ENCODE measurements at regions not wholly inside any gene's neighbourhood (a gene's known extent, or its start where the extent isn't known, plus 50 kb on each side); places are given as distances from the start of the nearest gene placed in this dataset.

DNA sequence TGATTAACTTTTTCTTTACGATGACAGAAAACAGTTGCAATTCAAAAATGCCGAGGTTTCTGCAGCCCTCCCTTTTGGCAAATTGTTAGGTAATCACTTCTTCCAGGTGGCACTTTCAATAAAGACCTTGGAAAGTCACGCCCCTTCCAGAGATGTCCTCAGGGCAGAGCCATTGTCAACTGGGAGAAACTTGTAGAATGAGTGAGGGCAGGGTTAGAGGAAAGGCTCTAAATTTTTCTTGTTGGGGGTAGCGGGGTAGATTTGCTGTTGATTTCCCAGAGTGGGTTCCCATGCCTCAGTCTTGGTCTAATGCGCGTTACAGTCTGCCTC, 421.1 kb downstream of the FGF9 start:
- Histone ChIP-seq H2BK120ac (ENCODE audit: insufficient read depth, low read length, poor library complexity) (no peak overlapping the region), H3K4ac (ENCODE audit: low read depth, low read length) (no peak overlapping the region), H2AFZ (ENCODE audit: insufficient read depth, low read length, poor library complexity) (no peak overlapping the region), H2AK5ac (ENCODE audit: low read length) (no peak overlapping the region), H4K91ac (ENCODE audit: low read depth, low read length) (no peak overlapping the region), H3K27me3 (ENCODE audit: insufficient read depth, low read length) (no peaks in the 10 kb centered on the region), H3K4me3 (ENCODE audit: low read depth, low read length) (no peak overlapping the region), H4K12ac (ENCODE audit: low read depth, low read length) (no peak overlapping the region), H2BK5ac (ENCODE audit: low read depth, low read length, poor library complexity) (no peak overlapping the region), H3K4me1 (ENCODE audit: control insufficient read depth in 1 of 2, insufficient read depth in 2 of 2, low read length in 2 of 2) (no peaks in the 10 kb centered on the region), H3K23ac (ENCODE audit: low read length) (no peak overlapping the region), H3K79me2 (ENCODE audit: control insufficient read depth, insufficient read depth, low read length, poor library complexity) (no peaks in the 10 kb centered on the region), H3K36me3 (ENCODE audit: control insufficient read depth in 1 of 2, insufficient read depth in 2 of 2, low read length in 2 of 2) (no peaks in the 10 kb centered on the region), H3K4me2 (ENCODE audit: low read length) (no peak overlapping the region), H3K27ac (ENCODE audit: low read depth, low read length) (no peak overlapping the region), H4K8ac (ENCODE audit: low read depth, low read length) (no peak overlapping the region), H2BK12ac (ENCODE audit: low read length) (no peak overlapping the region), H3K14ac (ENCODE audit: low read length) (no peak overlapping the region), H3K9me3 (ENCODE audit: insufficient read depth, low read depth, low read length) (no peaks in the 10 kb centered on the region), H3K9ac (ENCODE audit: low read length) (no peak overlapping the region), H3K79me1 (ENCODE audit: low read length) (no peaks in the 10 kb centered on the region), H3K18ac (ENCODE audit: low read length) (no peak overlapping the region)
- WGBS (ENCODE audit: extremely low coverage, insufficient coverage, insufficient read length) = no CpG with 5 or more reads among the region's 6 CpGs
- peak; percentile 46 to 76 for DNase-seq

DNA sequence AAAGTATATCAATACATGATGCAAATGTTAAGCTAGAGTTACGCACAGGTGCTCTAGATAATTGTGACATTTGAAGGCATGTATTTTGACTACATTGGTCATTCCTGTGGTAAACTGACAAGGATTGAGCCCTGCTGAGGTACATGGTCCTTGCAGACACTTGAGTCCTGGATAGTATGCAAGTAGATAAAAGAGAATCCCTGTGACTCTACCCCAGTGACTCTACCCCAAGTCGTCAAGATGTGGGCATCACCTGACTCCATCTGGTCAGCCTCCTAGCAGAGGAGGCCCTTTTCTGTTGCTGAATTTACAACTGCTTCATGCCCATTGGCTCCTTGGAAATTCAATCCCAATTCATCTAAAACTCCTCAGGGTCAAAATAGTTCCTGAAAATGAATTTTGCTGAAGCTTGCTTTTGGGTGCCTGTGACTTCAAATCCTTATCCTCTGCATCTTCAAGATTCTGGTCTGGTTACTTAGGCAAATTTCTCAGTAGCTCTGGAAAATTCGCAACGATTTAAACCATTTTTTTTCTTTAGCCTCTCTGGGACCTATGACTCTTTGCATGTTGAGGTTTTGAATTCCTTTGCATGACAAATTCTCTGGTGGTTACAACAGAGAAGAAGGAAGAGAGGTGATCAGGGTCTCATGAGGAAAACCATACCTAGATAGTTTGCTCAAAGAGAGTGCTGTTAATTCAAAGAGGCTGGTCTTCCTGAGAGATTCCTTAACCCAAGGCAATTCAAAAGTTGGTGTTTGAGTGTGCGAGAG, 422.1 kb downstream of the FGF9 start:
- Histone ChIP-seq H3K36me3 (ENCODE audit: control insufficient read depth in 1 of 2, insufficient read depth in 2 of 2, low read length in 2 of 2) (no peaks in the 10 kb centered on the region), H3K18ac (ENCODE audit: low read length) (no peak overlapping the region), H3K4me1 (ENCODE audit: control insufficient read depth in 1 of 2, insufficient read depth in 2 of 2, low read length in 2 of 2) (no peaks in the 10 kb centered on the region), H3K4me2 (ENCODE audit: low read length) (no peak overlapping the region), H4K12ac (ENCODE audit: low read depth, low read length) (no peak overlapping the region), H3K4me3 (ENCODE audit: low read depth, low read length) (no peak overlapping the region), H2AFZ (ENCODE audit: insufficient read depth, low read length, poor library complexity) (no peak overlapping the region), H4K8ac (ENCODE audit: low read depth, low read length) (no peak overlapping the region), H3K79me1 (ENCODE audit: low read length) (no peaks in the 10 kb centered on the region), H3K79me2 (ENCODE audit: control insufficient read depth, insufficient read depth, low read length, poor library complexity) (no peaks in the 10 kb centered on the region), H3K4ac (ENCODE audit: low read depth, low read length) (no peak overlapping the region), H2BK5ac (ENCODE audit: low read depth, low read length, poor library complexity) (no peak overlapping the region), H3K9me3 (ENCODE audit: insufficient read depth, low read depth, low read length) (no peaks in the 10 kb centered on the region), H2BK120ac (ENCODE audit: insufficient read depth, low read length, poor library complexity) (no peak overlapping the region), H4K91ac (ENCODE audit: low read depth, low read length) (no peak overlapping the region), H3K14ac (ENCODE audit: low read length) (no peak overlapping the region), H3K23ac (ENCODE audit: low read length) (no peak overlapping the region), H2AK5ac (ENCODE audit: low read length) (no peak overlapping the region), H2BK12ac (ENCODE audit: low read length) (no peak overlapping the region), H3K27ac (ENCODE audit: low read depth, low read length) (no peak overlapping the region), H3K9ac (ENCODE audit: low read length) (no peak overlapping the region), H3K27me3 (ENCODE audit: insufficient read depth, low read length) (no peaks in the 10 kb centered on the region)
- peak; percentile 67 to 95 for DNase-seq
- no CpG with 5 or more reads among the region's 5 CpGs for WGBS (ENCODE audit: extremely low coverage, insufficient coverage, insufficient read length)

DNA sequence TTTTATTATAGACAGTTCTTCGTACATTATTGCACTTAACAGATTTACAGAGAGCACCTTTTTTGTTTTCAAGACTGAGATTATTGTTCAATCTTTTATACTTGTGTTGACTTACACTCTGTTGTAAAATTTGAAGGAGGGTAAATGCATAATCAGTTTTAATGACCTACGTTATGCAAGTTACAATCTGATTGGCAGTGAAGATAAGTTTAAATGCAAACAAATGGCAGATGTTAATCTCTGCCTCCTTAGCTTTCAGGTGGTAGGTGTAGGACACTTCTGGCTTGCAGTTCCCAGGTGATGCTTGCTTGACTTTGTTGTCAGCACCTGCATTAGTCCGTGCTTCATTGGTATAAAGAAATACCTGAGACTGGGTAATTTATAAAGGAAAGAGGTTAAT, 424.9 kb downstream of the FGF9 start:
- no peak overlapping the region for H3K4ac ChIP-seq (ENCODE audit: low read depth, low read length)
- no peak overlapping the region for H3K4me3 ChIP-seq (ENCODE audit: low read depth, low read length)
- no peak overlapping the region for H3K18ac ChIP-seq (ENCODE audit: low read length)
- no peaks in the 10 kb centered on the region for H3K36me3 ChIP-seq (ENCODE audit: control insufficient read depth in 1 of 2, insufficient read depth in 2 of 2, low read length in 2 of 2)
- H2AK5ac ChIP-seq (ENCODE audit: low read length) = no peak overlapping the region
- no peak overlapping the region for H4K12ac ChIP-seq (ENCODE audit: low read depth, low read length)
- no peaks in the 10 kb centered on the region for H3K9me3 ChIP-seq (ENCODE audit: insufficient read depth, low read depth, low read length)
- H4K8ac ChIP-seq (ENCODE audit: low read depth, low read length) = no peak overlapping the region
- no CpG with 5 or more reads among the region's 3 CpGs for WGBS (ENCODE audit: extremely low coverage, insufficient coverage, insufficient read length)
- no peak for DNase-seq
- no peak overlapping the region for H2BK5ac ChIP-seq (ENCODE audit: low read depth, low read length, poor library complexity)
- H3K9ac ChIP-seq (ENCODE audit: low read length) = no peak overlapping the region
- no peak overlapping the region for H2BK120ac ChIP-seq (ENCODE audit: insufficient read depth, low read length, poor library complexity)
- no peaks in the 10 kb centered on the region for H3K79me2 ChIP-seq (ENCODE audit: control insufficient read depth, insufficient read depth, low read length, poor library complexity)
- no peaks in the 10 kb centered on the region for H3K4me1 ChIP-seq (ENCODE audit: control insufficient read depth in 1 of 2, insufficient read depth in 2 of 2, low read length in 2 of 2)
- H3K27ac ChIP-seq (ENCODE audit: low read depth, low read length) = no peak overlapping the region
- H4K91ac ChIP-seq (ENCODE audit: low read depth, low read length) = no peak overlapping the region
- no peak overlapping the region for H2AFZ ChIP-seq (ENCODE audit: insufficient read depth, low read length, poor library complexity)
- H3K23ac ChIP-seq (ENCODE audit: low read length) = no peak overlapping the region
- no peak overlapping the region for H2BK12ac ChIP-seq (ENCODE audit: low read length)
- no peak overlapping the region for H3K14ac ChIP-seq (ENCODE audit: low read length)
- no peaks in the 10 kb centered on the region for H3K79me1 ChIP-seq (ENCODE audit: low read length)
- H3K27me3 ChIP-seq (ENCODE audit: insufficient read depth, low read length) = no peaks in the 10 kb centered on the region
- no peak overlapping the region for H3K4me2 ChIP-seq (ENCODE audit: low read length)

DNA sequence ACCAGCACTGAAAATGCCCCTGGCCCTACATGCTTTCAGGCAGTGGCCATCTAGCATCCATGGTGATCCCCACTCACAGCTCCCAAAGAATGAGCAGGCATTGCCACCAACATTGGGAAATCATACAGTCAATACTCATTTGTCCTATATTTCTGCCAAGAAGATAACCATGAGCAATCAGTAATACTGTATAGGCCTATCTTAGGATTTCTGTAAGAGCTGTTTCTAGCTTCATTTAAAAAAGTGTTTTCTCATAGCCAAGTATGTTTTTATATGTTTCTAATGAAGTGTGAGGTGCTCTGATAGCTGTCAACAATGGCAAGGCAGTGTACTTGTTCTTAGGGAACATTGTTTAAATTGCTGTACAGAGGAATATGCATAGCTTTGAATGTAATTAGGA, 428.7 kb downstream of the FGF9 start:
- Histone ChIP-seq H3K27ac (ENCODE audit: low read depth, low read length) (no peak overlapping the region), H3K27me3 (ENCODE audit: insufficient read depth, low read length) (no peaks in the 10 kb centered on the region), H3K4me2 (ENCODE audit: low read length) (no peak overlapping the region), H4K12ac (ENCODE audit: low read depth, low read length) (no peak overlapping the region), H4K91ac (ENCODE audit: low read depth, low read length) (no peak overlapping the region), H3K79me1 (ENCODE audit: low read length) (no peaks in the 10 kb centered on the region), H4K8ac (ENCODE audit: low read depth, low read length) (no peak overlapping the region), H3K36me3 (ENCODE audit: control insufficient read depth in 1 of 2, insufficient read depth in 2 of 2, low read length in 2 of 2) (no peaks in the 10 kb centered on the region), H3K23ac (ENCODE audit: low read length) (no peak overlapping the region), H3K4ac (ENCODE audit: low read depth, low read length) (no peak overlapping the region), H2BK5ac (ENCODE audit: low read depth, low read length, poor library complexity) (no peak overlapping the region), H2BK12ac (ENCODE audit: low read length) (no peak overlapping the region), H2BK120ac (ENCODE audit: insufficient read depth, low read length, poor library complexity) (no peak overlapping the region), H3K79me2 (ENCODE audit: control insufficient read depth, insufficient read depth, low read length, poor library complexity) (no peaks in the 10 kb centered on the region), H3K14ac (ENCODE audit: low read length) (no peak overlapping the region), H2AK5ac (ENCODE audit: low read length) (no peak overlapping the region), H3K18ac (ENCODE audit: low read length) (no peak overlapping the region), H2AFZ (ENCODE audit: insufficient read depth, low read length, poor library complexity) (no peak overlapping the region), H3K9me3 (ENCODE audit: insufficient read depth, low read depth, low read length) (peaks cover 4% of the 10 kb centered on the region), H3K4me1 (ENCODE audit: control insufficient read depth in 1 of 2, insufficient read depth in 2 of 2, low read length in 2 of 2) (no peaks in the 10 kb centered on the region), H3K9ac (ENCODE audit: low read length) (no peak overlapping the region), H3K4me3 (ENCODE audit: low read depth, low read length) (no peak overlapping the region)
- DNase-seq = no peak
